Endothelial cell of umbilical vein (primary cell): ENCODE measurements at regions not wholly inside any gene's neighbourhood (a gene's known extent, or its start where the extent isn't known, plus 50 kb on each side); places are given as distances from the start of the nearest gene placed in this dataset.

Experiments used
- BruUV-seq: library from RNA; stranded (reverse); fragments of 400-500 nt; replicated peaks from 2 replicates; lab custom pipeline; 2021; lab: Mats Ljungman, UMichigan
- CTCF ChIA-PET: fragments of 300-600, 350-600 bp; sonication (Branson Sonifier 250); formaldehyde crosslinking; loops from one replicate; lab custom pipeline; 2021; ENCODE audit warnings: antibody characterized with exemption, inconsistent platforms; lab: Charles Lee
- POLR2A ChIA-PET: fragments of 300-600, 350-600 bp; sonication (Branson Sonifier 250); formaldehyde crosslinking; loops from one replicate; lab custom pipeline; 2021; ENCODE audit warnings: antibody characterized with exemption, inconsistent platforms; lab: Charles Lee
- DNase-seq: peaks from one replicate; pipeline ENCODE4 v3.0.0-alpha.2; 2011; ENCODE audit warnings: low read depth, low spot score
- FAIRE-seq: peaks from 2 replicates; lab custom pipeline; 2011; peaks lifted over from hg19 to GRCh38; lab: Jason Lieb, UNC
- H2AFZ ChIP-seq: 2 replicates; pipeline ENCODE4 v1.6.0; 2012; ENCODE audit warnings: low read depth, low read length, control low read depth, inconsistent platforms
- H3K27ac ChIP-seq: 2 replicates; pipeline ENCODE4 v1.5.1; 2011; ENCODE audit warnings: low read depth, mild to moderate bottlenecking, control low read depth, low read length, moderate library complexity; ENCODE audit not compliant: insufficient read depth
- H3K27me3 ChIP-seq, 2 experiments: 2 replicates each; pipeline versions ENCODE4 v1.6.0 to v1.6.1; 2011; ENCODE audit warnings: low read length in 2 of 2, mixed read lengths in 1 of 2; ENCODE audit not compliant: control insufficient read depth in 2 of 2, insufficient read depth in 2 of 2
- H3K36me3 ChIP-seq, 2 experiments: 2 replicates in 1 of 2; 3 replicates in 1 of 2; pipeline ENCODE4 v1.5.1; 2011; ENCODE audit warnings: low read length in 2 of 2, mild to moderate bottlenecking in 1 of 2, moderate library complexity in 1 of 2; ENCODE audit not compliant: control insufficient read depth in 2 of 2, insufficient read depth in 2 of 2; ENCODE audit errors: extremely low read depth in 1 of 2
- H3K4me1 ChIP-seq: 3 replicates; pipeline ENCODE4 v1.5.1; 2011; ENCODE audit warnings: mild to moderate bottlenecking, low read length; ENCODE audit not compliant: control insufficient read depth, insufficient read depth; ENCODE audit errors: extremely low read depth
- H3K4me2 ChIP-seq: 2 replicates; pipeline ENCODE4 v1.6.1; 2011; ENCODE audit warnings: low read length, control low read depth, mixed read lengths; ENCODE audit not compliant: insufficient read depth
- H3K4me3 ChIP-seq, 3 experiments: fragments of 200-600 bp in 1 of 3; sonication (generic), shearing (Covaris generic) in 1 of 3; replicated peaks in 1 of 3; 2 replicates each; pipeline ENCODE4 v1.5.1; 2011 to 2016; ENCODE audit warnings: control low read depth in 3 of 3, low read length in 3 of 3, mild to moderate bottlenecking in 2 of 3, inconsistent platforms in 1 of 3, low read depth in 1 of 3, moderate library complexity in 1 of 3; ENCODE audit not compliant: insufficient read depth in 1 of 3
- H3K79me2 ChIP-seq: 2 replicates; pipeline ENCODE4 v1.6.0; 2012; ENCODE audit warnings: low read length, inconsistent platforms; ENCODE audit not compliant: control insufficient read depth, insufficient read depth
- H3K9ac ChIP-seq: replicated peaks from 2 replicates; pipeline ENCODE3; 2011; ENCODE audit warnings: low read length, control low read depth; ENCODE audit not compliant: insufficient read depth; ENCODE audit errors: extremely low read depth
- H3K9me1 ChIP-seq: replicated peaks from 3 replicates; pipeline ENCODE4 v1.6.0; 2011; ENCODE audit warnings: mild to moderate bottlenecking, low read length; ENCODE audit not compliant: control insufficient read depth, insufficient read depth; ENCODE audit errors: extremely low read depth
- H3K9me3 ChIP-seq: replicated peaks from 2 replicates; pipeline ENCODE4 v1.5.1; 2012; ENCODE audit warnings: low read length, inconsistent platforms; ENCODE audit not compliant: control insufficient read depth, insufficient read depth
- H4K20me1 ChIP-seq: replicated peaks from 2 replicates; pipeline ENCODE3; 2011; ENCODE audit warnings: mild to moderate bottlenecking, low read length; ENCODE audit not compliant: control insufficient read depth, insufficient read depth; ENCODE audit errors: extremely low read depth
- CTCF ChIP-seq, 2 donors: IDR thresholded peaks; 1 replicate in 1 of 2; 2 replicates in 1 of 2; pipeline ENCODE4 v1.5.1; 2011; ENCODE audit warnings: low read length in 2 of 2, mild to moderate bottlenecking in 2 of 2, moderate library complexity in 2 of 2, control low read depth in 1 of 2, inconsistent platforms in 1 of 2, low read depth in 1 of 2; ENCODE audit not compliant: insufficient read depth in 1 of 2; ENCODE audit errors: extremely low read depth in 1 of 2
- EZH2 ChIP-seq: IDR thresholded peaks from 2 replicates; pipeline ENCODE4 v1.6.1; 2012; ENCODE audit warnings: borderline replicate concordance, low read depth, mild to moderate bottlenecking, moderate library complexity, low read length, inconsistent platforms; ENCODE audit not compliant: severe bottlenecking
- FOS ChIP-seq: IDR thresholded peaks from 2 replicates; pipeline ENCODE4 v1.6.1; 2011; ENCODE audit warnings: mild to moderate bottlenecking, low read length, moderate library complexity, borderline replicate concordance; ENCODE audit not compliant: insufficient read depth
- GATA2 ChIP-seq: IDR thresholded peaks from 2 replicates; pipeline ENCODE4 v1.7.0; 2011; ENCODE audit warnings: low read depth, mild to moderate bottlenecking, moderate library complexity, mixed read lengths, low read length; ENCODE audit not compliant: insufficient read length, insufficient read depth
- JUN ChIP-seq: IDR thresholded peaks from 2 replicates; pipeline ENCODE4 v1.6.1; 2011; ENCODE audit warnings: borderline replicate concordance, low read depth; ENCODE audit not compliant: insufficient read length, insufficient read depth
- MAX ChIP-seq: IDR thresholded peaks from 2 replicates; pipeline ENCODE4 v1.6.1; 2011; ENCODE audit not compliant: insufficient read depth, insufficient read length
- MYC ChIP-seq: IDR thresholded peaks from one replicate; pipeline ENCODE4 v1.6.1; 2011; ENCODE audit warnings: mild to moderate bottlenecking, low read depth, low read length
- POLR2A ChIP-seq: IDR thresholded peaks from 2 replicates; pipeline ENCODE4 v1.6.1; 2012; ENCODE audit warnings: low read depth, mild to moderate bottlenecking, control low read depth, low read length
- POLR2AphosphoS5 ChIP-seq: IDR thresholded peaks from 2 replicates; pipeline ENCODE4 v1.6.1; 2012; ENCODE audit warnings: low read depth, mild to moderate bottlenecking, control low read depth, low read length, moderate library complexity; ENCODE audit not compliant: insufficient read depth
- dilution Hi-C: fragments of 300-500 bp; cut with MboI; formaldehyde crosslinking; loops from one replicate; pipeline ENCODE4 v1.15.0; 2019; ENCODE audit warnings: low sequenced_read_pairs; ENCODE audit not compliant: extremely low pct_ligation_motif_present
- intact Hi-C: fragments of 100-400 bp; cut with micrococcal nuclease; formaldehyde crosslinking; loops from one replicate; pipeline ENCODE4 v1.10.0; 2022

- H3K4me1 ChIP-seq, result no peaks in the 10 kb centered on the region
- TF ChIP-seq GATA2 (no peak), POLR2A (no peak), MYC (no peak), JUN (no peak), CTCF (IDR thresholded peaks at IDR 0.05; ENCODE audit: extremely low read depth in 1 of 2, insufficient read depth in 1 of 2, low read depth in 1 of 2, low read length in 2 of 2) (no peak), POLR2AphosphoS5 (no peak), FOS (no peak), EZH2 (no peak), MAX (no peak)
- BruUV-seq, result no TSS peak
- no peak overlapping the region for H3K4me3 ChIP-seq
- H2AFZ ChIP-seq, result no peak overlapping the region
- no peaks in the 10 kb centered on the region for H3K79me2 ChIP-seq
- no peak overlapping the region for H3K9ac ChIP-seq
- no peaks in the 10 kb centered on the region for H3K27me3 ChIP-seq
- no peaks in the 10 kb centered on the region for H4K20me1 ChIP-seq
- FAIRE-seq, result no peak
- no peaks in the 10 kb centered on the region for H3K36me3 ChIP-seq
- H3K9me1 ChIP-seq, result no peaks in the 10 kb centered on the region
- H3K9me3 ChIP-seq, result peaks cover 12% of the 10 kb centered on the region
- no peak overlapping the region for H3K4me2 ChIP-seq
- intact Hi-C loops (no loop called here), dilution Hi-C loops (no loop called here)
- CTCF ChIA-PET, result no interaction called here
- H3K27ac ChIP-seq, result no peak overlapping the region
- no peak for DNase-seq
- POLR2A ChIA-PET, result no interaction called here
These were observed 152.5 kb upstream of the SOX1 start for GRCh38 chr13:111914241-111915103.
